H9 (cell line): ENCODE measurements at regions not wholly inside any gene's neighbourhood (a gene's known extent, or its start where the extent isn't known, plus 50 kb on each side); places are given as distances from the start of the nearest gene placed in this dataset.

ENCODE experiments used
- DNase-seq: peaks from one replicate; pipeline ENCODE4 v3.0.0-alpha.2; 2017
- H2AFZ ChIP-seq: one replicate; pipeline ENCODE4 v1.6.1; 2013; ENCODE audit warnings: mild to moderate bottlenecking, low read length, control low read depth, moderate library complexity
- H2AK5ac ChIP-seq: 2 replicates; pipeline ENCODE4 v1.6.1; 2013; ENCODE audit warnings: low read length, control low read depth, mixed read lengths; ENCODE audit not compliant: insufficient read length
- H2BK120ac ChIP-seq: one replicate; pipeline ENCODE4 v1.6.1; 2013; ENCODE audit warnings: low read depth, mild to moderate bottlenecking, low read length, control low read depth, inconsistent platforms; ENCODE audit not compliant: poor library complexity, severe bottlenecking
- H2BK12ac ChIP-seq: 2 replicates; pipeline ENCODE4 v1.6.1; 2013; ENCODE audit warnings: low read length, control low read depth, mixed read lengths, low read depth; ENCODE audit not compliant: insufficient read length
- H2BK15ac ChIP-seq: 2 replicates; pipeline ENCODE4 v1.6.1; 2013; ENCODE audit warnings: low read depth, low read length, control low read depth
- H2BK20ac ChIP-seq: one replicate; pipeline ENCODE4 v1.6.1; 2013; ENCODE audit warnings: low read depth, mild to moderate bottlenecking, low read length, control low read depth, inconsistent platforms; ENCODE audit not compliant: poor library complexity, severe bottlenecking
- H2BK5ac ChIP-seq: 2 replicates; pipeline ENCODE4 v1.6.1; 2013; ENCODE audit warnings: low read length, control low read depth, mixed read lengths; ENCODE audit not compliant: insufficient read length
- H3K14ac ChIP-seq: 2 replicates; pipeline ENCODE4 v1.6.1; 2013; ENCODE audit warnings: low read length, control low read depth; ENCODE audit not compliant: insufficient read depth
- H3K18ac ChIP-seq: 2 replicates; pipeline ENCODE4 v1.6.1; 2013; ENCODE audit warnings: low read depth, mild to moderate bottlenecking, mixed read lengths, low read length, control low read depth; ENCODE audit not compliant: insufficient read length
- H3K23ac ChIP-seq: 2 replicates; pipeline ENCODE4 v1.6.1; 2013; ENCODE audit warnings: low read length, control low read depth, mixed read lengths, low read depth; ENCODE audit not compliant: insufficient read length
- H3K23me2 ChIP-seq: 2 replicates; pipeline ENCODE4 v1.6.1; 2013; ENCODE audit warnings: low read depth, mild to moderate bottlenecking, mixed read lengths, low read length, control low read depth; ENCODE audit not compliant: insufficient read length, poor library complexity, severe bottlenecking
- H3K27ac ChIP-seq: 2 replicates; pipeline ENCODE4 v1.5.1; 2013; ENCODE audit warnings: low read length, control low read depth, mixed read lengths, low read depth; ENCODE audit not compliant: insufficient read length
- H3K27me3 ChIP-seq: 2 replicates; pipeline ENCODE4 v1.6.1; 2013; ENCODE audit warnings: low read length, control low read depth, inconsistent platforms; ENCODE audit not compliant: insufficient read depth
- H3K4ac ChIP-seq: 2 replicates; pipeline ENCODE4 v1.6.1; 2013; ENCODE audit warnings: low read depth, mild to moderate bottlenecking, control low read depth, inconsistent platforms, low read length, moderate library complexity
- H3K4me1 ChIP-seq: 2 replicates; pipeline ENCODE4 v1.6.1; 2013; ENCODE audit warnings: low read length, control low read depth, inconsistent platforms; ENCODE audit not compliant: insufficient read depth
- H3K4me2 ChIP-seq: 2 replicates; pipeline ENCODE4 v1.6.1; 2013; ENCODE audit warnings: low read length, control low read depth, mixed read lengths; ENCODE audit not compliant: insufficient read length, insufficient read depth
- H3K56ac ChIP-seq: 2 replicates; pipeline ENCODE4 v1.6.1; 2013; ENCODE audit warnings: low read depth, mild to moderate bottlenecking, mixed read lengths, low read length, control low read depth; ENCODE audit not compliant: insufficient read length
- H3K79me1 ChIP-seq: 2 replicates; pipeline ENCODE4 v1.6.1; 2013; ENCODE audit warnings: low read depth, mild to moderate bottlenecking, moderate library complexity, low read length, control low read depth, inconsistent platforms; ENCODE audit not compliant: insufficient read depth, poor library complexity, severe bottlenecking
- H3K79me2 ChIP-seq: 2 replicates; pipeline ENCODE4 v1.6.1; 2013; ENCODE audit warnings: low read length, control low read depth, inconsistent platforms; ENCODE audit not compliant: insufficient read depth
- H3K9ac ChIP-seq: 2 replicates; pipeline ENCODE4 v1.6.1; 2013; ENCODE audit warnings: low read length, control low read depth, mixed read lengths; ENCODE audit not compliant: insufficient read length; ENCODE audit errors: extremely low read depth
- H3K9me3 ChIP-seq: one replicate; pipeline ENCODE4 v1.6.1; 2013; ENCODE audit warnings: low read depth, low read length, inconsistent platforms; ENCODE audit not compliant: control insufficient read depth
- H3T11ph ChIP-seq: one replicate; pipeline ENCODE4 v1.6.1; 2013; ENCODE audit warnings: mild to moderate bottlenecking, low read length, control low read depth, inconsistent platforms
- H4K20me1 ChIP-seq: one replicate; pipeline ENCODE4 v1.6.1; 2013; ENCODE audit not compliant: control insufficient read depth, insufficient read length, insufficient read depth
- H4K5ac ChIP-seq: 2 replicates; pipeline ENCODE4 v1.6.1; 2013; ENCODE audit warnings: low read depth, mild to moderate bottlenecking, mixed read lengths, low read length, control low read depth; ENCODE audit not compliant: insufficient read length
- H4K8ac ChIP-seq: replicated peaks from 2 replicates; pipeline ENCODE4 v1.6.1; 2013; ENCODE audit warnings: low read length, control low read depth, mixed read lengths, low read depth; ENCODE audit not compliant: insufficient read length
- H4K91ac ChIP-seq: 2 replicates; pipeline ENCODE4 v1.6.1; 2013; ENCODE audit warnings: low read depth, mild to moderate bottlenecking, moderate library complexity, mixed read lengths, low read length, control low read depth; ENCODE audit not compliant: insufficient read length
- H3K27ac Mint-ChIP-seq, 3 experiments: 2 replicates in 2 of 3; 3 replicates in 1 of 3; pipeline ENCODE4 v1.8.0; 2020 to 2021; ENCODE audit warnings: mixed read lengths in 3 of 3, mild to moderate bottlenecking in 1 of 3, moderate library complexity in 1 of 3
- H3K27me3 Mint-ChIP-seq: 2 replicates; pipeline ENCODE4 v1.8.0; 2021; ENCODE audit warnings: low read depth, mild to moderate bottlenecking, moderate library complexity, mixed read lengths
- H3K36me3 Mint-ChIP-seq, 3 experiments: 2 replicates in 2 of 3; 3 replicates in 1 of 3; pipeline ENCODE4 v1.8.0; 2020 to 2021; ENCODE audit warnings: low read depth in 3 of 3, mixed read lengths in 3 of 3; ENCODE audit not compliant: insufficient read depth in 1 of 3
- H3K4me1 Mint-ChIP-seq, 2 experiments: 2 replicates each; pipeline ENCODE4 v1.8.0; 2020; ENCODE audit warnings: mixed read lengths in 2 of 2
- H3K4me3 Mint-ChIP-seq, 2 experiments: 2 replicates in 1 of 2; 3 replicates in 1 of 2; pipeline ENCODE4 v1.8.0; 2020 to 2021; ENCODE audit warnings: mild to moderate bottlenecking in 2 of 2, mixed read lengths in 2 of 2, moderate library complexity in 1 of 2
- H3K9me3 Mint-ChIP-seq, 2 experiments: 2 replicates in 1 of 2; 3 replicates in 1 of 2; pipeline ENCODE4 v1.8.0; 2020; ENCODE audit warnings: mild to moderate bottlenecking in 2 of 2, mixed read lengths in 2 of 2, moderate library complexity in 1 of 2
- CTCF ChIP-seq: fragments of 200-600 bp; sonication (generic); conservative IDR thresholded peaks from 3 replicates; pipeline ENCODE4 v1.8.0; 2021; ENCODE audit warnings: antibody characterized with exemption, mild to moderate bottlenecking
- WGBS: extraction: QIAGEN DNeasy Blood & Tissue Kit; methylation state at CpG from one replicate; pipeline ENCODE4 v1.1.7; 2013; ENCODE audit warnings: missing lambda C conversion rate, low lambda C conversion rate, mixed read lengths; ENCODE audit not compliant: insufficient read length; ENCODE audit errors: extremely low coverage; 5-methylcytosine and 5-hydroxymethylcytosine counted together

- H2AK5ac ChIP-seq: no peak overlapping the region
- no peak overlapping the region for H3K18ac ChIP-seq
- H2BK12ac ChIP-seq: no peak overlapping the region
- no peak overlapping the region for H2BK5ac ChIP-seq
- no peak overlapping the region for H4K91ac ChIP-seq
- no peaks in the 10 kb centered on the region; a peak in 1 of 7 replicates for H3K36me3 Mint-ChIP-seq
- no peaks in the 10 kb centered on the region for H3K79me2 ChIP-seq
- H4K8ac ChIP-seq: no peak overlapping the region
- no peak overlapping the region for H3K56ac ChIP-seq
- no peak overlapping the region for H2BK120ac ChIP-seq
- H3K23ac ChIP-seq: no peak overlapping the region
- no peaks in the 10 kb centered on the region for H3K23me2 ChIP-seq
- WGBS: no CpG with 5 or more reads among the region's 2 CpGs
- H3K9ac ChIP-seq: no peak overlapping the region
- H3K79me1 ChIP-seq: no peaks in the 10 kb centered on the region
- DNase-seq: no peak
- H2AFZ ChIP-seq: no peak overlapping the region
- H3K27ac ChIP-seq: no peak overlapping the region
- H2BK20ac ChIP-seq: no peak overlapping the region
- H3K27me3 Mint-ChIP-seq: peaks cover 23% of the 10 kb centered on the region
- H3K9me3 ChIP-seq: no peaks in the 10 kb centered on the region
- TF ChIP-seq CTCF: no peak
- H3K4me2 ChIP-seq: no peak overlapping the region
- no peak overlapping the region for H3K4me3 Mint-ChIP-seq
- H4K5ac ChIP-seq: no peak overlapping the region
- no peak overlapping the region for H3K27ac Mint-ChIP-seq
- no peak overlapping the region for H3T11ph ChIP-seq
- H3K4ac ChIP-seq: no peak overlapping the region
- no peak overlapping the region for H3K14ac ChIP-seq
- peaks cover 2% of the 10 kb centered on the region for H4K20me1 ChIP-seq
- H3K9me3 Mint-ChIP-seq: no peaks in the 10 kb centered on the region
- H3K27me3 ChIP-seq: no peaks in the 10 kb centered on the region
- no peak overlapping the region for H2BK15ac ChIP-seq
- peaks cover 3% of the 10 kb centered on the region; the same call in 1 of the 2 replicates for H3K4me1 ChIP-seq
- H3K4me1 Mint-ChIP-seq: peaks cover 14 to 16% of the 10 kb centered on the region in 2 experiments
Measured at GRCh38 chr1:223477456-223477855, 84.2 kb downstream of the CCDC185 start.
